ENCODE measurements at regions not wholly inside any gene's neighbourhood (a gene's known extent, or its start where the extent isn't known, plus 50 kb on each side); places are given as distances from the start of the nearest gene placed in this dataset.

GRCh38 chr4:144906181-144906925, 191.6 kb downstream of the ANAPC10 start (continued):
- TF ChIP-seq SP1 (IDR thresholded peaks at IDR 0.05; ENCODE audit: low read depth, low read length): no peak
